Kidney glomerular epithelial cell (primary cell): ENCODE measurements at regions not wholly inside any gene's neighbourhood (a gene's known extent, or its start where the extent isn't known, plus 50 kb on each side); places are given as distances from the start of the nearest gene placed in this dataset.

Experiments used
- DNase-seq: peaks from one replicate; lab custom pipeline; 2025; lab: John Stamatoyannopoulos, UW

DNA sequence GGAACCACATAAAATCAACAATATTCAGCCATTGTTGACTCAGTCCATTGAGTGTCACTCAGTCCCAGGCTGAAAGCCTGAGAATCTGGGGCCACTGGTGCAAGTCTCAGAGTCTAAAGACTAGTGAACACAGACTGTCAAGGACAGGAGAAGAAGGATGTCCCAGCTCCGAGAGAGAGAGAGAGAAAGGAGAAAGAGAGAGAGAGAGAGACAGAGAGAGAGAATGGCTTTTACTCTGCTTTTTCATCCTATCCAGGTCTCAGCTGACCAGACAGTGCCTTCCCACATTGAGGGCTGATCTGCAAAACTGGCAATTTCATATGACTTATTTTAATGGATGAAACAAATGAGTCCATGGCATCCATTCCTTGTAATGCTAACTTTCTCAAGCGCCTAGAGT is 984.1 kb downstream of the UQCRFS1 start:
- DNase-seq = no peak

- no peak for DNase-seq
Measured at GRCh38 chr19:28224441-28224840, 988.5 kb downstream of the UQCRFS1 start.

DNA sequence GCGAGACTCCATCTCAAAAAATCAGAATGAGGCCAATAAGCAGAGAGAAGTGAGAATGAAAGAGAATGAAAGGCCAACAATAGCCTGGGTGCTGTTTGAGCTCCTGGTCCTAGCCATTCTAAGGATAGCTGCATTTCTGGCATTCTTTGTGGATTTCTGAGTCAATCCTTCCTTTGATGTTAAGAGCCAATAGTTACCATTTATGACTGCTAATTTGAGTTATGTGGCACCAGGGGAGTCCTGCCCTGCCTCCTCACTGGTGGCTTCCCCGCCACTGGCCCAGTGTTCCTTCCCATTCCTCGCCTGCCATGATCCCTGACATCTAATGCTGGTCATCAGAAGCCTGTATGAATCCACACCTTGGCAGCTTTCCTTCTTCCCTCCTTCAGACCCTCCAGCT is 991.2 kb downstream of the UQCRFS1 start:
- peak; percentile 65 for DNase-seq

GRCh38 chr19:28218728-28219127 is 994.2 kb downstream of the UQCRFS1 start:
- DNase-seq = no peak

- DNase-seq = no peak
Measured at GRCh38 chr19:28217022-28217421, 995.9 kb downstream of the UQCRFS1 start.

GRCh38 chr19:28213470-28214082 is 999.4 kb downstream of the UQCRFS1 start:
- DNase-seq = peak; percentile 22

DNA sequence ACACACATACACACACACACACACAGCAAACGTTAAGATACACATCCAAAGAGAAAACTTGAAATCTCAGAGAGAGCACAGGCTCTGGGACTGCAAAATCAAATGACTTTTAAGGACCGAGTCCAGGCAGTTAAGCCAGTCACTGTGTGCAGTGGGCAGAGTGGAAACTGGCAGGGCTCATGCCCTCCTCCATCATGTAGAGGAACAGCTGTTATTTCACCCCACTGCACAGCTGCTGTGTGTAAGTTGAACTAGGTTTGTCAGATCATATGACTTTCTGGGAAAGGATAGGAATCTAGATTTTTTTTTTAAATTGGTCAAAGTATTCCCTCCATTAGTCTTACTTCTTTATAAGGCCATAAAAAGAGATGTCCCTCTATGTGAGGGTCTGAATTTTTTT is 1002.1 kb downstream of the UQCRFS1 start:
- no peak for DNase-seq

DNA sequence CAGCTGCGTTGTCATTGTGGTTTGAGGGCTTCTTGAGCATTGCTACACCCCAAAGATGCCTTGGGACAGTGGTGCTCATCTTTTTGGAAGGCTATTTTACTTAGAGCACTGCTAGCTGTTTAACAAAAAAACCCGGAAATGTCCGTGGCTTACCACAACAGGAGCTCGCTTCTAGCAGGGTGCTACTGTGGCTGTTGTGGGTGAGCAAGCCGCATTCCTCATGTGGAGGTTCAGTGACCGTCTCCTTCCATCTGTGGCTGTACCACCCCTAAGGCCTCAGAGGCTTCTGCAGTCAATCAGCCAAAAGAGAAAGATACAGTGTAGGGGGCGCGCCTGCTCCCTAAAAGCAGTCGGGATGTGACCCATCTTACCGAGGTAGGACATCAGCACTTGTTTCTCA is 1004.2 kb downstream of the UQCRFS1 start:
- DNase-seq = no peak

DNA sequence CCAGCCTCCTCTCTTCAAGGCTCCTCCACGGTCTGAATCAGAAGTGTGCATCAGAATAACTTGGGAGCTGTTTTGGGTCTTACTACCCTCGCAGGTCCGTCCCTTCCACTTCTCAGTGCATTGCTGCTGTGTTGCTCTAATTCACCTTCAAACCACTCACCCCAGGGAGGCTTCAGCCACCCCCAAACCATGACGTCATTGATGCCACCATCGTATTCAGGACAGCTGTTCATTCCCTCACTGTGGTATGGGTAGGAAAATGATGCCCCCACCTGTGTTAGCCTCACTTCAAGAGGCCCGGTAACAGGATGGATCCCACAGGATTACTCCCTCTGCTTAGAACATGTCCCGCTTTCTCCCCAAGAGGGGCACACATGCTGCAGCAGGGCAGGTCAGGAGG is 1005.7 kb downstream of the UQCRFS1 start:
- no peak for DNase-seq

DNA sequence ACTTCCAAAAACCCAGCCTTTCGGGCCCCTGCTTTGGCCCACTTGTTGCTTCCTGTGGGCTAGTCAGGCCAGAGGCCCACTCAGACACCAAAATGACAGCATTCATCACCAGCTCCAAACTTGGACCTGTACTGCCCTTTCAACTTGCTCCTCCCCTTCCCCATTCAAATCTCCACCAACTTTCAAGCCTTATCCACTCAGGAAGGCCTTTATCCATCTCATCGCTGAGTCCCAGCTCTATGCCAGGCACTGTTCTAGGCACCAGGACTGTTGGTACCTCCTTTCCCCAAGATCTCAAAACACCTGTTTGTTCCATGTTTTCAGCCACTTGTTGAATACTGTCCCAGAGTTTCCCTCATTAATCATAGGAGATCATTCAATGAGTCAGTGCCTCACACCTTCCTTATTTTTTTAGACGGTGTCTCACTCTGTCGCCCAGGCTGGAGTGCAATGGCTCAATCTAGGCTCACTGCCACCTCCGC is 1011.4 kb downstream of the UQCRFS1 start:
- no peak for DNase-seq

DNA sequence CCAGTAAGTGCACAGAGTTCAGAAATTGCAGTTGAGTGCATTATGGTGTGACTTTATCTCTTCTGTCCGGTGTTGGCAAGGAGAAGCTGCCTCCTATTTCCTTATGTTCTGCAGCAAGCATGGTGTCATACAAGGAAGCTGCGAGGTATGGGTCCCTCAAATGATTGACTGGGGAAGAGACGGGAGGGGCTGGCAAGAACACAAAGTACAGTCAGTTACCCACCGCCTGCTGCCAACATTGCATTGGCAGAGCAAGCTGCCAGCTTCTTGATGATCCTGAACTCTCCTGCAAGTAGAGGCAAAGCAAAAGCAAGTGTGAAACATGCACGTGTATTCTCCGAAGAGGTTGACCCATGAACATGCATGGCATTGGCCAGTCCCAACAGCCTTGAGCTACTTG is 1013.6 kb downstream of the UQCRFS1 start:
- DNase-seq = no peak

GRCh38 chr19:28196961-28197360 is 1016.0 kb downstream of the UQCRFS1 start:
- DNase-seq = no peak

DNA sequence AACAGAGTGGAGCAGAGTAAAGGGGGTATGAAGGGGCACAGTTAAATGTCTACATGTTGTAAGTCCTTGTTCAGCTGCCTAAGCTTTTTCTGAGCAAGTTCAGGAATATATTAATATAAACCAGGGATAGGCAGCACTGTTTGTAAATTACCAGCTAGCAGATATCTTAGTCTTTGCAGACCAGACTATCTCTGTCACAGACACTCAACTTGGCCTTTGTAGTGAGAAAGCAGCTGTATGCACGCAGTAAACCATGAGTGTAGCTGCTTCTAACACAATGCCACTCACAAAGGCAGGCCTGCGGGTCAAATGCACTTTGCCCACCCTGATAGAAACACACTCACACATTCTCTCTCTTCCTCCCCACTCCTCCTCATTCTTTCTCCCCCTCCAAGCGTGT is 1016.9 kb downstream of the UQCRFS1 start:
- no peak for DNase-seq

- DNase-seq = no peak
Measured at GRCh38 chr19:28185646-28186045, 1027.3 kb downstream of the UQCRFS1 start.

DNA sequence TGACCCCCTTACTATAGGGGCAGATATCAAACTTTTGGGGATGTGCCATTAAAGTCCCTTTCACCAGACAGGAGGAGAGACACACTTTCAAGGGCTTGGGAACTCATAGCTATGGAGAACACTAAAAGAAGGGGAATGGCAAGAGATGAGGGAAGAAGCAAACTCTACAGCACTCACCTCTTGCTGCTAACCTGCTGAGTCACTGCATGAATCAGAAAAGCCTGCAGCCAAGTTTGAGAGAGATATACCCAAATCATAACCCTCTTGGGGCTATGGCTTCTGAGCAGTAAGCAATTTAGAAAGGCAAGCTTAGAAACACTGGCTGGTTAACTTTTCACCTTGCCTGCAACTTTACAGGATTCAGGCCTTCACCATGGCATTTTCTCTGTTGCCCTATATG is 1028.0 kb downstream of the UQCRFS1 start:
- DNase-seq = peak; percentile 41

DNA sequence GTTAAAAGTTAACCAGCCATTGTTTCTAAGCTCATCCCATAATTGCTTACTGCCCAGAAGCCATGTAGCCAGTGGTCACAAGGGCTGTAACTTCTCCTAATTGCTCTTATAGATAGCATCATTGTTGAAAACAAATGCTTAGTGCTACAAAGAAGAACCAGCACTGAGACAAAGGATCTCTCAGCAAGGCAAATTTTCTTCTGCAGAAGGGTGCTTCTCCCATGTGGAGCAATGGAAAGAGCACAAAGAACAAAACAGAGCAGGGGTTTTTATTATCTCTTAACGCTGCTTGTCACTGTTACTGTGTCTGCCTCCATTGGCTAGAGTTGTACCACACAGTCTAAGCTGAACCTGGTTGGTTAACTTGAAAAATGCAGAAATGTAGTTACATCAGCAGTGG is 1036.8 kb downstream of the UQCRFS1 start:
- no peak for DNase-seq

DNA sequence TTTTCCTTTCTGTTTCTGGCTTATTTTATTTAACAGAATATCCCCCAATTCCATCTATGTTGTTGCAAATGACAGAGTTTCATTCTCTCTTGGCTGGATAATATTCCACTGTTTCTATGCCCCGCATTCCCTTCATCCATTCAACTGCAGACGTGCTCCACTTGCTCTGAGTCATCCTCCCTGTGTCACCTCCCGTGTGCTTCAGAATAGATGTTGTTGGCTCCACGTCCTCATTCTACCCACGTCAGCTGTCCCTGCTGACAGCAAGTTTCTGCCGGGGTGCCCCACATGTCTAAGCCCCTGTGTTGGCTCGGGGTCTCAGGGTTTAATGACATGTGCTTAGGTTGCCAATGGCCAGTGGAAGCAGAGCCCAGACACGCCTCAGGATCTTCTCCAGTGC is 1041.0 kb downstream of the UQCRFS1 start:
- peak; percentile 28 for DNase-seq

DNA sequence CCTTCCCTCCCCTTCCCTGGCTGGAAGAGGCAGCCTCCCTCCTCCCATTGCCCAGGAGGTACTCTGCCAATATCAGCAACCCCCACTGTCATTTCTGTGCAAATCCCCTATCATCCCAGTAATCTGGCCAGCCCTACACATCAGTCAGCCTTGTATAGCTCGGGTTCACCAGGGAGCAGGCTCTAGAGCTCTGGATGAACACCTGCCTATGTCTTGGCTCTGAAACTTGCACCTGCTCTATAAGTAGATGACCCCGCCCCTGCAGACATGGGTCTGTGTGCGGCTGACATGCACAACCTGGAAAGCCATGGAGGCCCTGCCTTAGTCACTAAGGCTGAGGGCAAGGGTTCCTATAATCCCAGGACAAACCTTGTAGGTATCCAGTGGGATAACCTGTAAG is 1042.9 kb downstream of the UQCRFS1 start:
- no peak for DNase-seq

GRCh38 chr19:28169168-28169887 is 1043.6 kb downstream of the UQCRFS1 start:
- DNase-seq = no peak

GRCh38 chr19:28168557-28168956 is 1044.4 kb downstream of the UQCRFS1 start:
- peak; percentile 25 for DNase-seq

- DNase-seq = no peak
Measured at GRCh38 chr19:28166025-28166424, 1046.9 kb downstream of the UQCRFS1 start.

GRCh38 chr19:28164214-28164613 is 1048.7 kb downstream of the UQCRFS1 start:
- DNase-seq = no peak

- no peak for DNase-seq
Measured at GRCh38 chr19:28159065-28159464, 1053.9 kb downstream of the UQCRFS1 start.

GRCh38 chr19:28155265-28155664 is 1057.7 kb downstream of the UQCRFS1 start:
- no peak for DNase-seq
